Muscle layer of colon (tissue), 2 donors: ENCODE measurements at regions not wholly inside any gene's neighbourhood (a gene's known extent, or its start where the extent isn't known, plus 50 kb on each side); places are given as distances from the start of the nearest gene placed in this dataset.

Source experiments
- H3K27ac ChIP-seq: one replicate; pipeline ENCODE4 v1.7.0; 2013; ENCODE audit warnings: low read depth, mild to moderate bottlenecking, low read length, moderate library complexity
- H3K27me3 ChIP-seq, 2 donors: one replicate each; pipeline ENCODE4 v1.7.0; 2013; ENCODE audit warnings: low read length in 2 of 2, mild to moderate bottlenecking in 2 of 2; ENCODE audit not compliant: insufficient read depth in 2 of 2, control insufficient read depth in 1 of 2
- H3K36me3 ChIP-seq: one replicate; pipeline ENCODE4 v1.7.0; 2013; ENCODE audit warnings: mild to moderate bottlenecking, low read length; ENCODE audit not compliant: insufficient read depth
- H3K4me1 ChIP-seq: one replicate; pipeline ENCODE4 v1.7.0; 2013; ENCODE audit warnings: mild to moderate bottlenecking, low read length; ENCODE audit not compliant: insufficient read depth
- H3K4me3 ChIP-seq, 2 donors: one replicate each; pipeline ENCODE4 v1.7.0; 2013; ENCODE audit warnings: low read length in 2 of 2, low read depth in 1 of 2, mild to moderate bottlenecking in 1 of 2, moderate library complexity in 1 of 2
- H3K9ac ChIP-seq: one replicate; pipeline ENCODE4 v1.7.0; 2013; ENCODE audit warnings: low read length
- H3K9me3 ChIP-seq: one replicate; pipeline ENCODE4 v1.7.0; 2013; ENCODE audit warnings: mild to moderate bottlenecking, low read length
- donor health status: abdominal sarcoma.
- donor health status: Adenocarcinoma of cecum.

GRCh38 chr3:23750573-23751210 is 55.1 kb upstream of the UBE2E1 start:
- Histone ChIP-seq H3K4me3 (no peak overlapping the region), H3K27ac (no peak overlapping the region), H3K27me3 (no peaks in the 10 kb centered on the region), H3K36me3 (no peaks in the 10 kb centered on the region), H3K4me1 (peaks cover under 1% of the 10 kb centered on the region), H3K9me3 (no peaks in the 10 kb centered on the region), H3K9ac (no peak overlapping the region)

- Histone ChIP-seq H3K9me3 (no peaks in the 10 kb centered on the region), H3K9ac (no peak overlapping the region), H3K4me1 (peaks cover 6% of the 10 kb centered on the region), H3K36me3 (no peaks in the 10 kb centered on the region), H3K4me3 (no peak overlapping the region), H3K27me3 (no peaks in the 10 kb centered on the region), H3K27ac (no peak overlapping the region)
These were observed 54.5 kb upstream of the UBE2E1 start for GRCh38 chr3:23751212-23751723.

DNA sequence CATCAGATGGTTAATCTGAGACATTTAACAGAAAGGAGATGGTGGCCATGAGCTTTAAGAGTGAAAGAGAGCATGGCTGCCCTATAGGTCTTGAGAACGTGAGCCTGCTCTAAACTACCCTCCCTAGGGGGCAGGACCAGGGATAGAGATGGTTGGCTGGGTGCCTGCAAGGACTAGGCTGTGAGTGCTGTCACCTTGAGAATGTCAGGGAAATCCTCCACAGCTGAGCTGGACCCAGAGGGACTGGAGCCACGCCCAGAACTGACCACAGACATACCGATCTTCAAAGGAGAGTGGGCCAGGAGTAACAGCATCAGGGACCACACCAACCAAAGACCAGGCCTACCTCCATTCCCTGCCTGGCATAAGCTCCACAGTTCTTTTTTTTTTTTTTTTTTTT is 53.6 kb upstream of the UBE2E1 start:
- Histone ChIP-seq H3K4me1 (peaks cover 10% of the 10 kb centered on the region), H3K27ac (no peak overlapping the region), H3K27me3 (no peaks in the 10 kb centered on the region), H3K9me3 (no peaks in the 10 kb centered on the region), H3K4me3 (no peak overlapping the region), H3K9ac (no peak overlapping the region), H3K36me3 (no peaks in the 10 kb centered on the region)

GRCh38 chr3:23754215-23754614 is 51.5 kb upstream of the UBE2E1 start:
- Histone ChIP-seq H3K4me3 (no peak overlapping the region), H3K9me3 (no peaks in the 10 kb centered on the region), H3K27me3 (no peaks in the 10 kb centered on the region), H3K9ac (no peak overlapping the region), H3K4me1 (peaks cover 10% of the 10 kb centered on the region), H3K27ac (no peak overlapping the region), H3K36me3 (no peaks in the 10 kb centered on the region)
